ENCODE measurements at regions not wholly inside any gene's neighbourhood (a gene's known extent, or its start where the extent isn't known, plus 50 kb on each side); places are given as distances from the start of the nearest gene placed in this dataset.

- no peak for TF ChIP-seq CTCF (IDR thresholded peaks at IDR 0.05)
- no peak for TF ChIP-seq USF2 (CRISPR knock-in tag; IDR thresholded peaks at IDR 0.05)
- TF ChIP-seq, protein P1, sequence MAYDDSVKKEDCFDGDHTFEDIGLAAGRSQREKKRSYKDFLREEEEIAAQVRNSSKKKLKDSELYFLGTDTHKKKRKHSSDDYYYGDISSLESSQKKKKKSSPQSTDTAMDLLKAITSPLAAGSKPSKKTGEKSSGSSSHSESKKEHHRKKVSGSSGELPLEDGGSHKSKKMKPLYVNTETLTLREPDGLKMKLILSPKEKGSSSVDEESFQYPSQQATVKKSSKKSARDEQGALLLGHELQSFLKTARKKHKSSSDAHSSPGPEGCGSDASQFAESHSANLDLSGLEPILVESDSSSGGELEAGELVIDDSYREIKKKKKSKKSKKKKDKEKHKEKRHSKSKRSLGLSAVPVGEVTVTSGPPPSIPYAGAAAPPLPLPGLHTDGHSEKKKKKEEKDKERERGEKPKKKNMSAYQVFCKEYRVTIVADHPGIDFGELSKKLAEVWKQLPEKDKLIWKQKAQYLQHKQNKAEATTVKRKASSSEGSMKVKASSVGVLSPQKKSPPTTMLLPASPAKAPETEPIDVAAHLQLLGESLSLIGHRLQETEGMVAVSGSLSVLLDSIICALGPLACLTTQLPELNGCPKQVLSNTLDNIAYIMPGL (CRISPR knock-in tag; IDR thresholded peaks at IDR 0.05), result no peak
- no peak for TF ChIP-seq EMX1 (CRISPR knock-in tag; IDR thresholded peaks at IDR 0.05)
Measured at GRCh38 chr16:17755158-17755557, 284.4 kb upstream of the XYLT1 start (continued).

GRCh38 chr16:17753434-17753833, 282.7 kb upstream of the XYLT1 start:
- Mint-ChIP-seq H3K4me1 (peaks cover 37% of the 10 kb centered on the region), H3K36me3 (peaks cover 12% of the 10 kb centered on the region), H3K27me3 (ENCODE audit: low read depth) (no peaks in the 10 kb centered on the region), H3K27ac (no peak overlapping the region), H3K9me3 (peaks cover 15% of the 10 kb centered on the region), H3K4me3 (no peak overlapping the region)
- TF ChIP-seq TEAD1 (CRISPR knock-in tag; IDR thresholded peaks at IDR 0.05) (no peak), ZNF396 (CRISPR knock-in tag; IDR thresholded peaks at IDR 0.05; ENCODE audit: borderline replicate concordance) (no peak), ZNF219 (CRISPR knock-in tag; IDR thresholded peaks at IDR 0.05; ENCODE audit: borderline replicate concordance) (no peak), ZNF423 (CRISPR knock-in tag; IDR thresholded peaks at IDR 0.05) (no peak), FOXJ3 (CRISPR knock-in tag; IDR thresholded peaks at IDR 0.05; ENCODE audit: borderline replicate concordance) (no peak), GRHL2 (CRISPR knock-in tag; IDR thresholded peaks at IDR 0.05; ENCODE audit: insufficient replicate concordance, severe bottlenecking) (no peak), TCF7 (CRISPR knock-in tag; IDR thresholded peaks at IDR 0.05; ENCODE audit: low read depth) (no peak), HMGA2 (CRISPR knock-in tag; IDR thresholded peaks at IDR 0.05) (no peak), FOXP1 (CRISPR knock-in tag; IDR thresholded peaks at IDR 0.05; ENCODE audit: borderline replicate concordance) (no peak)
- TF ChIP-seq, protein P2, sequence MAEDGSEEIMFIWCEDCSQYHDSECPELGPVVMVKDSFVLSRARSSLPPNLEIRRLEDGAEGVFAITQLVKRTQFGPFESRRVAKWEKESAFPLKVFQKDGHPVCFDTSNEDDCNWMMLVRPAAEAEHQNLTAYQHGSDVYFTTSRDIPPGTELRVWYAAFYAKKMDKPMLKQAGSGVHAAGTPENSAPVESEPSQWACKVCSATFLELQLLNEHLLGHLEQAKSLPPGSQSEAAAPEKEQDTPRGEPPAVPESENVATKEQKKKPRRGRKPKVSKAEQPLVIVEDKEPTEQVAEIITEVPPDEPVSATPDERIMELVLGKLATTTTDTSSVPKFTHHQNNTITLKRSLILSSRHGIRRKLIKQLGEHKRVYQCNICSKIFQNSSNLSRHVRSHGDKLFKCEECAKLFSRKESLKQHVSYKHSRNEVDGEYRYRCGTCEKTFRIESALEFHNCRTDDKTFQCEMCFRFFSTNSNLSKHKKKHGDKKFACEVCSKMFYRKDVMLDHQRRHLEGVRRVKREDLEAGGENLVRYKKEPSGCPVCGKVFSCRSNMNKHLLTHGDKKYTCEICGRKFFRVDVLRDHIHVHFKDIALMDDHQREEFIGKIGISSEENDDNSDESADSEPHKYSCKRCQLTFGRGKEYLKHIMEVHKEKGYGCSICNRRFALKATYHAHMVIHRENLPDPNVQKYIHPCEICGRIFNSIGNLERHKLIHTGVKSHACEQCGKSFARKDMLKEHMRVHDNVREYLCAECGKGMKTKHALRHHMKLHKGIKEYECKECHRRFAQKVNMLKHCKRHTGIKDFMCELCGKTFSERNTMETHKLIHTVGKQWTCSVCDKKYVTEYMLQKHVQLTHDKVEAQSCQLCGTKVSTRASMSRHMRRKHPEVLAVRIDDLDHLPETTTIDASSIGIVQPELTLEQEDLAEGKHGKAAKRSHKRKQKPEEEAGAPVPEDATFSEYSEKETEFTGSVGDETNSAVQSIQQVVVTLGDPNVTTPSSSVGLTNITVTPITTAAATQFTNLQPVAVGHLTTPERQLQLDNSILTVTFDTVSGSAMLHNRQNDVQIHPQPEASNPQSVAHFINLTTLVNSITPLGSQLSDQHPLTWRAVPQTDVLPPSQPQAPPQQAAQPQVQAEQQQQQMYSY (CRISPR knock-in tag; IDR thresholded peaks at IDR 0.05), result no peak
- TF ChIP-seq, protein P3, sequence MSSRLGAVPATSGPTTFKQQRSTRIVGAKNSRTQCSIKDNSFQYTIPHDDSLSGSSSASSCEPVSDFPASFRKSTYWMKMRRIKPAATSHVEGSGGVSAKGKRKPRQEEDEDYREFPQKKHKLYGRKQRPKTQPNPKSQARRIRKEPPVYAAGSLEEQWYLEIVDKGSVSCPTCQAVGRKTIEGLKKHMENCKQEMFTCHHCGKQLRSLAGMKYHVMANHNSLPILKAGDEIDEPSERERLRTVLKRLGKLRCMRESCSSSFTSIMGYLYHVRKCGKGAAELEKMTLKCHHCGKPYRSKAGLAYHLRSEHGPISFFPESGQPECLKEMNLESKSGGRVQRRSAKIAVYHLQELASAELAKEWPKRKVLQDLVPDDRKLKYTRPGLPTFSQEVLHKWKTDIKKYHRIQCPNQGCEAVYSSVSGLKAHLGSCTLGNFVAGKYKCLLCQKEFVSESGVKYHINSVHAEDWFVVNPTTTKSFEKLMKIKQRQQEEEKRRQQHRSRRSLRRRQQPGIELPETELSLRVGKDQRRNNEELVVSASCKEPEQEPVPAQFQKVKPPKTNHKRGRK (CRISPR knock-in tag; IDR thresholded peaks at IDR 0.05; ENCODE audit: borderline replicate concordance), result no peak
- TF ChIP-seq, protein P4, sequence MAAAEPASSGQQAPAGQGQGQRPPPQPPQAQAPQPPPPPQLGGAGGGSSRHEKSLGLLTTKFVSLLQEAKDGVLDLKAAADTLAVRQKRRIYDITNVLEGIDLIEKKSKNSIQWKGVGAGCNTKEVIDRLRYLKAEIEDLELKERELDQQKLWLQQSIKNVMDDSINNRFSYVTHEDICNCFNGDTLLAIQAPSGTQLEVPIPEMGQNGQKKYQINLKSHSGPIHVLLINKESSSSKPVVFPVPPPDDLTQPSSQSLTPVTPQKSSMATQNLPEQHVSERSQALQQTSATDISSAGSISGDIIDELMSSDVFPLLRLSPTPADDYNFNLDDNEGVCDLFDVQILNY (CRISPR knock-in tag; IDR thresholded peaks at IDR 0.05), result no peak
- CTCF ChIA-PET, result no interaction called here
- POLR2A ChIA-PET, result no interaction called here
- no peak for DNase-seq (ENCODE audit: low spot score)
- no peak for ATAC-seq

Measured in WTC11 (cell line).